Breast epithelium (tissue), 4 donors: ENCODE measurements at regions not wholly inside any gene's neighbourhood (a gene's known extent, or its start where the extent isn't known, plus 50 kb on each side); places are given as distances from the start of the nearest gene placed in this dataset.

Experiments used
- DNase-seq, 2 donors: peaks; one replicate each; pipeline ENCODE4 v3.0.0-alpha.2; 2019; ENCODE audit warnings: low spot score in 2 of 2
- H3K27ac ChIP-seq, 2 donors: fragments of 200-600 bp; sonication (generic) in 1 of 2; one replicate each; pipeline ENCODE4 v1.5.1; 2016 to 2019; ENCODE audit warnings: mild to moderate bottlenecking in 1 of 2
- H3K27me3 ChIP-seq, 2 donors: fragments of 200-600 bp; sonication (generic) in 1 of 2; one replicate each; pipeline versions ENCODE4 v1.5.1 to v1.6.0; 2017 to 2019; ENCODE audit warnings: control low read depth in 1 of 2, mild to moderate bottlenecking in 1 of 2
- H3K36me3 ChIP-seq: fragments of 200-600 bp; one replicate; pipeline ENCODE4 v1.5.1; 2019
- H3K4me1 ChIP-seq, 2 donors: fragments of 200-600 bp; sonication (generic); one replicate each; pipeline ENCODE4 v1.5.1; 2016 to 2019; ENCODE audit warnings: control low read depth in 1 of 2
- H3K4me3 ChIP-seq, 3 donors: fragments of 200-600 bp; sonication (generic); 1 replicate in 2 of 3; 2 replicates in 1 of 3; pipeline ENCODE4 v1.5.1; 2016 to 2019; ENCODE audit warnings: mild to moderate bottlenecking in 3 of 3, moderate library complexity in 2 of 3
- H3K9me3 ChIP-seq, 2 donors: fragments of 200-600 bp; sonication (generic) in 1 of 2; one replicate each; pipeline ENCODE4 v1.5.1; 2016 to 2019; ENCODE audit warnings: control low read depth in 1 of 2
- CTCF ChIP-seq, 3 donors: fragments of 450-650 bp; IDR thresholded peaks; one replicate each; pipeline ENCODE4 v1.5.1; 2016 to 2017; ENCODE audit warnings: antibody characterized with exemption in 3 of 3, mild to moderate bottlenecking in 3 of 3, moderate library complexity in 3 of 3
- POLR2A ChIP-seq: fragments of 450-650 bp; IDR thresholded peaks from one replicate; pipeline ENCODE4 v1.6.1; 2016; ENCODE audit warnings: antibody characterized with exemption, mild to moderate bottlenecking, moderate library complexity
- POLR2AphosphoS5 ChIP-seq, 3 donors: sonication (generic); formaldehyde crosslinking; IDR thresholded peaks; one replicate each; pipeline ENCODE4 v1.6.1; 2017; ENCODE audit warnings: antibody characterized with exemption in 3 of 3
- intact Hi-C: fragments of 100-400 bp; cut with DNase I; formaldehyde crosslinking; loops from one replicate; pipeline ENCODE4 v1.15.1; 2023; ENCODE audit warnings: low total_unique reads

DNA sequence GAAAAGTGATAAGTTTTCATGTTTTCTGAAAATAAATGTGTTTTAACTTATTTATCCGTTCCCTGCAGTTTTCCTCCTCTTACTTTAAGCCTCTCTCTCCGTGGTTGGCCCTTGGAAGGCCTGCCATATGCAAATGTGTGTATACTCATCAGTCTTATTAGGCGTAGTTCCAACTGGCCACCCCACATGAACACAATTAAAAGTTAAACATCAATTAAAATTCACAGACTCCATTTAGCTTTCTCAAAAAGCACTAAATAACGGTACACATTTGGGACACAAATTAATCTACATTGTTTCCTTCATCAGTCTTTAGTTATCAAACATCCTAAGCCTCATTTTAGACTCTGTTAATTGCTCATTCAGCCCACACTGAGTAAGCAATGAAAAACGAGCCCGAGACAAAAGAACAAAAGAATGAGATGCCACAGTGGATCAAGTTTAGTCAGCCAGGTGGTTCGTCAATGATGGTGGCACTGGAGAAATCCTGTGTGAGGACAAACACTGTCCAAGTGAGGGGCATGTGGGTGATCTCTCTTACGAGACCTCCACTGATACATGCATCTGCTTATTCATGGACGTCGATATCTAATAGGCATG is 76.0 kb upstream of the TMCC3 start:
- H3K27me3 ChIP-seq: no peaks in the 10 kb centered on the region
- TF ChIP-seq CTCF (IDR thresholded peaks at IDR 0.05): no peak
- TF ChIP-seq POLR2AphosphoS5 (IDR thresholded peaks at IDR 0.05): no peak
- no peak for TF ChIP-seq POLR2A
- H3K9me3 ChIP-seq: no peaks in the 10 kb centered on the region
- no peaks in the 10 kb centered on the region for H3K36me3 ChIP-seq
- intact Hi-C loops: no loop called here
- no peak overlapping the region for H3K4me3 ChIP-seq
- no peak for DNase-seq
- no peak overlapping the region for H3K27ac ChIP-seq
- H3K4me1 ChIP-seq: no peaks in the 10 kb centered on the region

DNA sequence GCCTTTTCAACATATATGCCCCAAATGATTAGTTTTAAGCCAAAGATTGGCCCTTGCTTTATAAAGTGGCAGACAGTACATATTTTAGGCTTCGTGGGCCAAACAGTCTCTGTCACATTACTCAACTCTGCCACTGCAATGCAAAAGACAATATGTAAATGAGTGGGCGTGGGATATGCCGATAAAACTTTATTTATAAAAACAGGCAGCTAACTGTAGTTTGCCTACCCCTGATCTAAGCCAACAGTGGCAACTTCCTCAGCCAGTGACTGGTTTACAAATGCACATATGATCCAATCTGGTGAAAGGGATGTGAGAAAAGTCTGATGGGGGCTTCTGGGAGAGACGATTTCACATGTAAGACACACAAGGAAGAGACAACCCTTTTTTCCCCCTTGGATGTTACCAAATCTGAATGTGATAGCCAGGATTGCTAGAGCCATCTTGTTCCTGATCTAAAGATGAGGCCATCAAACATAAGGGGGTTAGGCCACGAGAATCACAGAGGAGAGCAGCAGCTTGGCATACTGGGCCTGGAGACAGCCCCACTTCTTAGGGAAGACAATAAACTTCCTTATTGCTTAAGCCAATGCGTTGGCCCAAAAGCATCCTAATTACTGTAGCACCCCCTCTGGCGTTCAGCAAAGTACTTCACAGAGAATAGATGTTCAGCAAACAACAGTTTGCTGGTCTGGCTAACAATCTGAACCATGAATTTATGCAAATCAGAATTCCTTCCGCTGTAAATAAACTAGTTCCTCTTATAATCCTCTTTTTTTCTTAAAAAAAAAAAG is 75.2 kb upstream of the TMCC3 start:
- H3K4me3 ChIP-seq: no peak overlapping the region
- intact Hi-C loops: no loop called here
- no peaks in the 10 kb centered on the region for H3K4me1 ChIP-seq
- H3K27me3 ChIP-seq: no peaks in the 10 kb centered on the region
- H3K36me3 ChIP-seq: no peaks in the 10 kb centered on the region
- H3K9me3 ChIP-seq: no peaks in the 10 kb centered on the region
- no peak overlapping the region for H3K27ac ChIP-seq
- TF ChIP-seq CTCF (IDR thresholded peaks at IDR 0.05) (peak in 2 of 3 donors; percentile 15 to 30), POLR2AphosphoS5 (IDR thresholded peaks at IDR 0.05) (no peak)
- DNase-seq: no peak

GRCh38 chr12:94722664-94723063 is 72.3 kb upstream of the TMCC3 start:
- TF ChIP-seq POLR2A: no peak
- TF ChIP-seq POLR2AphosphoS5 (IDR thresholded peaks at IDR 0.05): no peak
- TF ChIP-seq CTCF (IDR thresholded peaks at IDR 0.05): no peak
- no peaks in the 10 kb centered on the region for H3K27me3 ChIP-seq
- H3K36me3 ChIP-seq: no peaks in the 10 kb centered on the region
- intact Hi-C loops: no loop called here
- H3K4me1 ChIP-seq: no peaks in the 10 kb centered on the region
- no peak overlapping the region for H3K27ac ChIP-seq
- no peak overlapping the region for H3K4me3 ChIP-seq
- no peaks in the 10 kb centered on the region for H3K9me3 ChIP-seq
- DNase-seq: no peak

GRCh38 chr12:94721173-94721572 is 70.8 kb upstream of the TMCC3 start:
- no peak for DNase-seq
- H3K4me1 ChIP-seq: no peaks in the 10 kb centered on the region
- H3K27me3 ChIP-seq: no peaks in the 10 kb centered on the region
- no peak overlapping the region for H3K4me3 ChIP-seq
- no peak overlapping the region for H3K27ac ChIP-seq
- intact Hi-C loops: no loop called here
- no peaks in the 10 kb centered on the region for H3K9me3 ChIP-seq
- TF ChIP-seq CTCF (IDR thresholded peaks at IDR 0.05) (no peak), POLR2AphosphoS5 (IDR thresholded peaks at IDR 0.05) (no peak)
- H3K36me3 ChIP-seq: no peaks in the 10 kb centered on the region

- no peak for DNase-seq
- H3K4me1 ChIP-seq: no peaks in the 10 kb centered on the region
- H3K9me3 ChIP-seq: no peaks in the 10 kb centered on the region
- H3K27me3 ChIP-seq: no peaks in the 10 kb centered on the region
- intact Hi-C loops: no loop called here
- no peaks in the 10 kb centered on the region for H3K36me3 ChIP-seq
- TF ChIP-seq POLR2A (no peak), CTCF (IDR thresholded peaks at IDR 0.05) (no peak), POLR2AphosphoS5 (IDR thresholded peaks at IDR 0.05) (no peak)
- H3K4me3 ChIP-seq: no peak overlapping the region
- H3K27ac ChIP-seq: no peak overlapping the region
Measured at GRCh38 chr12:94718114-94718513, 67.8 kb upstream of the TMCC3 start.
